Gastroesophageal sphincter (tissue), 4 donors: ENCODE measurements at regions not wholly inside any gene's neighbourhood (a gene's known extent, or its start where the extent isn't known, plus 50 kb on each side); places are given as distances from the start of the nearest gene placed in this dataset.

Source experiments
- ATAC-seq: fragments of 150-250 bp; one replicate; pipeline ENCODE4 v1.9.1; 2016; ENCODE audit warnings: mild to moderate bottlenecking, moderate library complexity
- H3K27ac ChIP-seq, 4 donors: fragments of 200-600 bp; sonication (generic) in 3 of 4; 1 replicate in 3 of 4; 2 replicates in 1 of 4; pipeline ENCODE4 v1.5.1; 2016 to 2019
- H3K27me3 ChIP-seq: fragments of 200-600 bp; sonication (generic); one replicate; pipeline ENCODE4 v1.5.1; 2019
- H3K36me3 ChIP-seq, 2 donors: fragments of 200-600 bp; sonication (generic); one replicate each; pipeline ENCODE4 v1.5.1; 2019; ENCODE audit warnings: control low read depth in 1 of 2
- H3K4me1 ChIP-seq, 3 donors: fragments of 200-600 bp; sonication (generic); 1 replicate in 2 of 3; 2 replicates in 1 of 3; pipeline ENCODE4 v1.5.1; 2016 to 2019; ENCODE audit warnings: control low read depth in 2 of 3
- H3K4me3 ChIP-seq, 2 donors: fragments of 200-600 bp; sonication (generic); one replicate each; pipeline ENCODE4 v1.5.1; 2019; ENCODE audit warnings: mild to moderate bottlenecking in 1 of 2, moderate library complexity in 1 of 2
- H3K9me3 ChIP-seq, 3 donors: fragments of 200-600 bp; sonication (generic); one replicate each; pipeline ENCODE4 v1.5.1; 2017 to 2019; ENCODE audit warnings: control low read depth in 2 of 3
- EP300 ChIP-seq: sonication (generic); formaldehyde crosslinking; IDR thresholded peaks from one replicate; pipeline ENCODE4 v1.6.1; 2017; ENCODE audit warnings: antibody characterized with exemption, mild to moderate bottlenecking
- POLR2A ChIP-seq, 2 donors: fragments of 450-650 bp; IDR thresholded peaks; one replicate each; pipeline ENCODE4 v1.6.1; 2017; ENCODE audit warnings: antibody characterized with exemption in 2 of 2, mild to moderate bottlenecking in 2 of 2, moderate library complexity in 1 of 2
- POLR2AphosphoS5 ChIP-seq: sonication (generic); formaldehyde crosslinking; IDR thresholded peaks from one replicate; pipeline ENCODE4 v1.6.1; 2017; ENCODE audit warnings: antibody characterized with exemption
- WGBS, 2 donors: methylation state at CpG; one replicate each; pipeline ENCODE4 v1.1.5; 2018; ENCODE audit warnings: low coverage in 1 of 2; 5-methylcytosine and 5-hydroxymethylcytosine counted together
- TF ChIP-seq, protein P1 (sequence below), 4 experiments: fragments of 200-600 bp in 2 of 4; fragments of 450-650 bp in 2 of 4; sonication (generic) in 1 of 4; IDR thresholded peaks; one replicate each; pipeline ENCODE4 v1.5.1; 2017 to 2019; ENCODE audit warnings: antibody characterized with exemption in 4 of 4, mild to moderate bottlenecking in 2 of 4, moderate library complexity in 2 of 4

DNA sequence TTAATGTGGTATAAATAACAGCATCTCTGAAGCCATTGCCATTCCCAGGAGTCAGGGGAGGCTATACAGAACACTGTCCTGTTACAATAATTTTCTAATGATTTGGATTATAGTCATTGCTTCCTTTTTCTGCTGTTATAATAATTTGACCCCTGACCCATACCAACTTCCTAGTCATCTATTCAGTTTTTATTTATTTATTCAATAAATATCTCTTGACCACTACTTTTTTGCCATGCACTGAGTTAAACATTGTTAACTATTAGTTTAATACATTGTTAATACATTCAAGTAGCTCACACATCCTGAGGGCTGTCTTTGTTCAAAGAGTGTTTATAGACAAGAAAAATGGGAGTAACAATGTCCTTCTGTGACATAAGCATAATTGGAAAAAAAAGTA lies 235.5 kb upstream of the MEOX2 start:
- H3K4me3 ChIP-seq = no peak overlapping the region
- peaks cover 0 to 20% (median 0%) of the 10 kb centered on the region in 3 donors for H3K9me3 ChIP-seq
- H3K4me1 ChIP-seq = peaks cover 0 to 4% (median 0%) of the 10 kb centered on the region in 3 donors

DNA sequence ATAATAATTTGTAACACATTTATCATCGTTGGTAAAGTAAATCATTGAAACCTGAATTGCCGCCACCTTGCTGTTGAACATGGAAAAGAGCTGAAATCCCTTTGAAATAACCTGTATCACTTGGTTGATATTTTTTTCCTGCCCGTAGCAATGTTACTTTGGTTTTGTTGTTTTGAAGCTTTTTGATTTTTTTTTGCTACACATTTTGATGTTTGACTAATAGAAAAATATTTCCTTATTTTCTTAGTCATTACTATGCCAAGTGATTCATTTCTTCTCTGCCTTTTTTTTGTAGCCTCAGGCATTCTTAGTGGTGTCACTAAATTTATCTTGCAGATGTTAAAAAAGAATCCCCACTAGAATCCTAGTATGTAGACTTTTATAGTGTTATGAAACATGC lies 235.1 kb upstream of the MEOX2 start:
- TF ChIP-seq, protein P1, sequence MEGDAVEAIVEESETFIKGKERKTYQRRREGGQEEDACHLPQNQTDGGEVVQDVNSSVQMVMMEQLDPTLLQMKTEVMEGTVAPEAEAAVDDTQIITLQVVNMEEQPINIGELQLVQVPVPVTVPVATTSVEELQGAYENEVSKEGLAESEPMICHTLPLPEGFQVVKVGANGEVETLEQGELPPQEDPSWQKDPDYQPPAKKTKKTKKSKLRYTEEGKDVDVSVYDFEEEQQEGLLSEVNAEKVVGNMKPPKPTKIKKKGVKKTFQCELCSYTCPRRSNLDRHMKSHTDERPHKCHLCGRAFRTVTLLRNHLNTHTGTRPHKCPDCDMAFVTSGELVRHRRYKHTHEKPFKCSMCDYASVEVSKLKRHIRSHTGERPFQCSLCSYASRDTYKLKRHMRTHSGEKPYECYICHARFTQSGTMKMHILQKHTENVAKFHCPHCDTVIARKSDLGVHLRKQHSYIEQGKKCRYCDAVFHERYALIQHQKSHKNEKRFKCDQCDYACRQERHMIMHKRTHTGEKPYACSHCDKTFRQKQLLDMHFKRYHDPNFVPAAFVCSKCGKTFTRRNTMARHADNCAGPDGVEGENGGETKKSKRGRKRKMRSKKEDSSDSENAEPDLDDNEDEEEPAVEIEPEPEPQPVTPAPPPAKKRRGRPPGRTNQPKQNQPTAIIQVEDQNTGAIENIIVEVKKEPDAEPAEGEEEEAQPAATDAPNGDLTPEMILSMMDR (IDR thresholded peaks at IDR 0.05) = no peak
- no peak for TF ChIP-seq EP300
- no peak for TF ChIP-seq POLR2A (IDR thresholded peaks at IDR 0.05)
- no peak for TF ChIP-seq POLR2AphosphoS5
- peaks cover 0 to 19% (median 0%) of the 10 kb centered on the region in 3 donors for H3K9me3 ChIP-seq
- WGBS, 2 donors = 59% methylated on average over 3 of the region's 3 CpGs

More for the DNA sequence above, 235.5 kb upstream of the MEOX2 start:
- Histone ChIP-seq H3K27me3 (no peaks in the 10 kb centered on the region), H3K27ac (no peak overlapping the region), H3K36me3 (no peaks in the 10 kb centered on the region)
- no peak for ATAC-seq
- TF ChIP-seq, protein P1 (IDR thresholded peaks at IDR 0.05) = no peak
- TF ChIP-seq POLR2AphosphoS5 = no peak
- no peak for TF ChIP-seq EP300
- no peak for TF ChIP-seq POLR2A (IDR thresholded peaks at IDR 0.05)

DNA sequence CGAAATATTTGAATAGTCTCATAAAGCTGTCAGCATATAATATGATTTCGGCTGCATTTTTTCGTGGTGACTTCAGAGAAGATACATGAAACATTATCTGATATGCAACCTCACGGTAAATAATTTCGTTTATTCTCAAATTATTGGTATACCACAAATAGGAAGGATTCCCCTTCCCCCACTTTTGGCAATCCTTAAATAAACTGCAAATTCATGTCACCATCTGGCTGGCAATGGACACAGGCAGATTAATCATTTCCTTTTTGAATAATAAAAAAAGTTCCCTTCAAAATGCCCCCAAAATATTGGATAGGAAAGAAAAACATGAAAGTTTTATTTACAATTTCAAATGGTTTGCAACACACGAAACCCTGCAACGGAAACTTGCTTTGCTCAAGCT lies 234.5 kb upstream of the MEOX2 start:
- 88 to 95% methylated on average over 7 of the region's 7 CpGs for WGBS, 2 donors
- no peak for ATAC-seq
- no peaks in the 10 kb centered on the region for H3K27me3 ChIP-seq
- no peak overlapping the region for H3K27ac ChIP-seq
- peaks cover 0 to 14% (median 0%) of the 10 kb centered on the region in 3 donors for H3K4me1 ChIP-seq
- peaks cover 0 to 14% (median 0%) of the 10 kb centered on the region in 3 donors for H3K9me3 ChIP-seq
- H3K4me3 ChIP-seq = no peak overlapping the region
- TF ChIP-seq EP300 (no peak), POLR2AphosphoS5 (no peak), POLR2A (IDR thresholded peaks at IDR 0.05) (no peak)
- TF ChIP-seq, protein P1 (IDR thresholded peaks at IDR 0.05) = no peak
- H3K36me3 ChIP-seq = no peaks in the 10 kb centered on the region

More for the DNA sequence above, 235.1 kb upstream of the MEOX2 start:
- no peaks in the 10 kb centered on the region for H3K36me3 ChIP-seq
- H3K4me1 ChIP-seq = peaks cover 0 to 8% (median 0%) of the 10 kb centered on the region in 3 donors
- H3K4me3 ChIP-seq = no peak overlapping the region
- ATAC-seq = no peak
- no peaks in the 10 kb centered on the region for H3K27me3 ChIP-seq
- no peak overlapping the region for H3K27ac ChIP-seq

DNA sequence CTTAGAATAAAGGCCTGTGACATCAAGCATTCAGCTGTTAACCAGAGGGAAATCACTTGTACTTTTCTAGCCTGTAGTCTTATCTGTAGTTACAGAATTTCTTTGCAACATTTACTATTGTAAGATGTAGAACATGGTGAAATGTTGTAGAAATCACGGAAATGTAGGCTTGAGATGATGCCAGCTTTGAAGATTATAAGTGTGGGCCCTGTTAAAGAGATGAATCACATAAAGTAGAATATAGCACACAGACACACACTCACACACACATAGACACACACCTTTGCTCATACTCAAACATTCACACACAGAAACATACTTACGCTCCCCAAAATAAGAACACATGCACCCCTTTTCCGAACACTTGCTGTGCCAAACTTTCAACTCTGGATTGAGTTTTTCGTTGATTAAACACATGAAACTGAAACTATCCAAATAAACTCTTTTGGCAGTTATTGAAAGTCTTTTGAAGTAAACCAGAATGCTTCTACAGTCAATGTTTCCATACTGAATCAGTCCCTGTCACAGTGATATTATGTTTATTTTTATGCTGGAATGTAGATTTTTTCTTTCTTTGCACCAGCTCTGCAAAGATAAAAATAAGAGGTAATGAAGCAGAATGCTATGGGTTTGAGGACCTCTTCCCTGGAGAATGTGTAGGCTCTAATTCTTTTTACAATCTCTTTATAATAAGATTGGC lies 230.3 kb upstream of the MEOX2 start:
- 28 to 43% methylated on average over 4 of the region's 4 CpGs for WGBS, 2 donors
- TF ChIP-seq POLR2A (IDR thresholded peaks at IDR 0.05) = no peak
- TF ChIP-seq, protein P1 (IDR thresholded peaks at IDR 0.05) = no peak
- TF ChIP-seq EP300 = no peak
- TF ChIP-seq POLR2AphosphoS5 = no peak
- Histone ChIP-seq H3K9me3 (no peaks in the 10 kb centered on the region), H3K27ac (peak overlapping the region; percentile 31 to 60 (median 47)), H3K27me3 (no peaks in the 10 kb centered on the region), H3K4me3 (no peak overlapping the region), H3K4me1 (peaks cover 0 to 14% (median 0%) of the 10 kb centered on the region in 3 donors), H3K36me3 (no peaks in the 10 kb centered on the region)
- ATAC-seq = no peak

DNA sequence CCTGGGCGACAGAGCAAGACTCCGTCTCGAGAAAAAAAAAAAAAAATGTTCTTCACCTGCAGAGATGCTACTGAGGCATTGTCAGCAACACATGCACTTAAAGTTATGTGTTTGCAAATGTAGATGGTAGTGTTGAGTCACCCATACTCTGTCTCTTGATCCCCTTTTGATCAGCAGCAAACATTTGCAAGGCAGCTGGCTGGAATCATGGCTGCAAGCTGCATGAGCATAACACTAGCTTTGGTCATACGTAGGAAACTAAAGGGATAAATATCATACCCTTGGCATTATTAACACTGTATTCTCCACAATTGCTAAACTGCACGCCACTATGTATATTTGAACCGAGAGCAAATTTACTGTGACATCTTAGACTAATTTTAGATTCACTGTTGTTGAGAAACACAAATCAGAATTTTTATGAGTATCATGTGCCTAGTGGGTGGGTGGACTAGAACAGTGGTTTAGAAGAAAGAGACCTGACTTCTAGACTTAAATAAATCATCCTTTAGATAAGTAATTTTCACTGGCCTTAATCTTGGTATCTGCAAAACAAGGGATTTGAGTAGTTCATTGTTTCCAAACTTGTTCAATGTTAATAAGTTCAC lies 229.3 kb upstream of the MEOX2 start:
- H3K9me3 ChIP-seq = no peaks in the 10 kb centered on the region
- H3K4me3 ChIP-seq = no peak overlapping the region
- H3K27me3 ChIP-seq = no peaks in the 10 kb centered on the region
- TF ChIP-seq EP300 (no peak), POLR2AphosphoS5 (no peak), POLR2A (IDR thresholded peaks at IDR 0.05) (no peak)
- TF ChIP-seq, protein P1 (IDR thresholded peaks at IDR 0.05) = no peak
- ATAC-seq = no peak
- 53 to 81% methylated on average over 5 to 6 of the region's 6 CpGs for WGBS, 2 donors
- H3K4me1 ChIP-seq = peaks cover 0 to 14% (median 0%) of the 10 kb centered on the region in 3 donors
- H3K27ac ChIP-seq = no peak overlapping the region
- H3K36me3 ChIP-seq = no peaks in the 10 kb centered on the region
